ENCODE measurements at regions not wholly inside any gene's neighbourhood (a gene's known extent, or its start where the extent isn't known, plus 50 kb on each side); places are given as distances from the start of the nearest gene placed in this dataset.
"Not testable (repeated sequence)": the region's sequence is repeated elsewhere in the genome, so short reads cannot be mapped to it uniquely, and the experiment has no call there.

DNA sequence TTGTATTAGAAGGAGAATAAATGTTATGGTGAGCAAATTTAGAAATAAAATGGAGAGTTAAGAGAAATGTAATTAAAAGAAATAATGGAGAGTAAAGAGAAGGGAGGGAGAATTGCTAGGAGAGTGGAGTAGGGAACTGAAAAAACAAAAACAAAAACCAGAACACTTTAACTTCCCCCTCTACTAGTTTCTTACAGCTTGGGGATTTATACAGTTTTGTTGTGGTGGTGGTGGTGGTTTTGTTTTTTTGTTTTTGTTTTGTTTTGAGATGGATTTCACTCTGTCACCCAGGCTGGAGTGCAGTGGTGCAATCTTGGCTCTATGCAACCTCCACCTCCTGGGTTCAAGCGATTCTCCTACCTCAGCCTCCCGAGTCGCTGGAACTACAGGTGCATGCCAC is 322.4 kb downstream of the TMEM167A start:
- DNase-seq (ENCODE audit: low spot score): no peak

DNA sequence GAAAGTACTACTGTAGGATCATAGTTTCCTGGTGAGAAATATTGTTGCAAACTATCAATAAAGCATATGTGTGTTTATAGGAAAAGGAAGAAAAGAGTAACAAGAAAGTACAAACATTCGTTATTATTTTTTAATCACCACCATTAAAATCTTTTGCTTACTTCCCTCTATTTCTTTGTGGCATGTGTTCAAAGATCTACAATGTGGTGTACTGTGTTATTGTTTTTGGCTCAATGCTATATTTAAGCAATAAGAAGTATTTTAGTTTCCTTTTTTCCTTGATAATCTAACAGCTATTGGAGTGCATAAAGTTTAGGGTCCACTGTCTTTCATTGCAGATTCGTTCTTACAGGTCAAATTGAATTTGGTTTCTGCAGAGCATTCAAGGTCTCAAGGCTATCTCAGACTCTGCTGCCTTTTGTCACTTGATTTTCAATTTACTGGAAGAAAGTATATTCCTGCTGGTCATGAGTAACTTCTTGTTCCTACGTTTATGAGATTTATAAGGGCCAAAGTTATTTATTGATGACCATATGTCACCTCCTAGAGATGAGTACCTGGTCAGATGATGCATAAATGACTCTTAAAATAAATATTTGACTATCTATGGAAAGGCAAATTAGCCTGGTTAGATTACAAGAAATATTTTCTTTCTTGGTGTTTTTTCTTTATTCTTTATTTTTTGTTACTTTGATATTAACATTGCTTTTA is 323.0 kb downstream of the TMEM167A start:
- no peak for DNase-seq (ENCODE audit: low spot score)

DNA sequence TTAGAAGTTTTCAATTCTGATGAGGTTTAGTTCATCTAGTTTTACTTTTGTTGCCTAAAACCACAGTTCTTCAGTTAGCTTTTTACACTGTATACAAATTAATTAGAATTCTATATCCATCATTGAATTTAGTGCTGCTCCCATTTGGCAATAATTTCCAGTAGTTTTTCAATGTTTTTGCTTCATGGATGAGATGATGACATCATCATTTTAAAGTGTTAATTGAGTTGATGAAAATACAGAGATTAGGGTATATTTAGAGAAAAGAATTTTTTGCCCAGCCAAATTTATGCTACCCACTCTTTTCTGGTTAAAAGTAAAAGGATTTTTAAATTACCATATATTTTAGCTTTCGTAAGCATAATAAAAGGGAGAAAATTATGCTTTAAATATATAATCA is 323.8 kb downstream of the TMEM167A start:
- DNase-seq (ENCODE audit: low spot score): no peak

DNA sequence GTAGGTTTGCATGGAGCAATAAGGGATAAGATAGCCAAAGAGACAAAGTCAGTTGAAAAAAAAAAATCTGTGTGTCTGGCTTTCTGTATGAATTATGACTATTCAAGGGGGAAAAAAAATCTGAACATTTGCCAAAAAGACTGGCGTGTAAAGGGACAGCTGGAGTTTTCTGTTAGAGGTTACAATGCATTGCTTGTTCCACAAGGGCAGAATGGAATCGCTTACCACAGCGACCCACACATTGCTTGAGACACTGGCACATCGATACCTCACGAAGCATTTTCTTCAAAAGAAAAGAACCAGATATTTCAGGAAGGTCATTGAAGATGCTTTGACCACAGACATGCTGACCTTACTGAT is 327.8 kb downstream of the TMEM167A start:
- no peak for DNase-seq (ENCODE audit: low spot score)

DNA sequence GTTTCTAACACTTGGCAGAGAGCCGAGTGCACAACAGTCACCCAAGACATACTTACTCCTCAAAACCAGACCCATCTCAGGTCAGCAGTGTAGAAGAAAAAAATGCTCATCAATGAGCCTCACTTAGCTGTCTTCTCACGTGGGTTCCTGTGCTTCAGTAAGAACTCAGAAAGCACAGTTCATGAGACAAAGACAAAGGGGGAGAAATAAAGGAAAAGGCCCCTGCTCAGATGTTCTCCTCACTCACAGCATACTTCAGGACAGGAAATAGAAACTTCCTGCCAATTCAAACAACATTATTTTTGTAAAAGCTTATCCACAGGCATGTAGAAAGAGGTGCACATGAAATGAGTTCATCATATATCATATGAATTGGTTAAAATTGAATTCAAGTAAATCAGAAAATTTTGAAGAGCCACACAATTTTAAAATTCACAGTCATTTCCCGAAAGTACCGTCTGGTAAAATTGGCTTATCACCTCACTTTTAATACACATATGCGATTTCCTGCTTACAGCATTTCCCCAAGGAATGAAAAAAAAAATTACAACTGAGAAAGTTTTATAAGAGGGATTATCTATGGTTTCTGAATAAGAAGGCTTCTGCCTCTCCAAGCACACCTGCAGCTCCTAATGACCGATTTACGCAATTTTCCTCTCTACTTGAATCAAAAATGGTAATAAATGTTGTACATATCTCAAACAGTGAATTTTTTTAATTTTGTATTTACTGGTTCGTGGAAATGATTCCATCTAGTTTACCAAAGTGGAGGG is 328.3 kb downstream of the TMEM167A start:
- no peak for DNase-seq (ENCODE audit: low spot score)

DNA sequence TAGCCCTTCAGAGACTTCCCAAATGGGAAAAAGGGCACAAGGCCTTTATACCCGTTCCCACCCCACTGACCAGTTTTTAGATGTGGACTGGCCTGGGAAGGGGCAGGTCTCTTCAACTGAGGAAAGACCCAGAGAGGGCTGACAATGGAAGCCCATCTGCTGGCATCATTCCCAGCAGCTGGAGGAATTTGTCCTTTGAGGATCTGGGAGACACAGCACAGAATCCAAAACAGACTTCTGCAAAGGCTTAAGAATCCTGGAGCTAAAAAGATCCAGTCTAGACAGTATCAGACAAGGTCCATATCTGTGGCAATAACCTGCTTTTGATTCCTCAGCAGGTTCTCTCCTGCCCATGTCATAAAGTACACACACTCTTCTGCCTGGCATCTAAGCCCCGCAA is 329.2 kb downstream of the TMEM167A start:
- no peak for DNase-seq (ENCODE audit: low spot score)

DNA sequence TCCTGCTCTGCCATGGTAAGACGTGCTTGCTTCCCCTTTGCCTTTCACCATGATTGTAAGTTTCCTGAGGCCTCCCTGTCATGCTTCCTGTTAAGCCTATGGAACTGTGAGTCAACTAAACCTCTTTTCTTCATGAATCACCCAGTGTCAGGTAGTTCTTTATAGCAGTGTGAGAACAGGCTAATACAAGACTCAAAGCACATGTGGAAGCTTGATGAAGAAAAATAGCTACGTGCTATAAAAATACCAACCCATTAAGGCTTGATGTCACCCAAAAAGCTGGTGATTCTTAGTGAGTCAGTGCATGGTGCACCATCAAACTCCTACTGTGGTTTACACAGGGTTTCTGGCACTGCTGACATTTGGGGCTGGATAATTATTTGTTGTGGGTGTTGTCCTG is 332.2 kb downstream of the TMEM167A start:
- DNase-seq (ENCODE audit: low spot score): no peak

DNA sequence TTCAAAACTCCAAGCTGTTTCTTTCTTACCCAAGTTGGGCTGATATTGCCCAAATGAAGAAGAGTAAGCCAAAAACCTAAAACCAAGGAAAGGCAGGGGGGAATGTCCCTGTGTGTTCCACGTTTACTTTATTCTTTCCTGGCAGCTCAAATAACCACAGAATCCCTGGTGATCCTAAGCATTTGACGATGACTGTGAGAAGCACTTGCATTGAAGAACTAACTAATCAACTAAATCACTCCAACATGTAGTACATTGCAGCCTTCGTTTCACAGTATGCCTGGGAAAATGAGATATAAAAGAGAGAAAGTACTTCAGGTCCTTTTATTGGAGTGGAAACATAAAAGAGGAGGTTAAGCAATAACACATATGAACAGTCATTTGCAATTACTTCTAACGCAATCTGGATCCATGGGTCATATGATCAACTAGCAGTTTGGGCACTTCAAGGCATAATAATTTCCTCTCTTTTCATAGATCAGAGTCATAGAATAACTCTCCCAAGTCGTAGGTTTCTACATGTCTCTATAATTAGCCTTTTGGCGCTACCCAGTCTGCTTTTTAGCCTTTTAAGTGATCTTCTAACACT is 338.4 kb downstream of the TMEM167A start:
- no peak for DNase-seq (ENCODE audit: low spot score)

DNA sequence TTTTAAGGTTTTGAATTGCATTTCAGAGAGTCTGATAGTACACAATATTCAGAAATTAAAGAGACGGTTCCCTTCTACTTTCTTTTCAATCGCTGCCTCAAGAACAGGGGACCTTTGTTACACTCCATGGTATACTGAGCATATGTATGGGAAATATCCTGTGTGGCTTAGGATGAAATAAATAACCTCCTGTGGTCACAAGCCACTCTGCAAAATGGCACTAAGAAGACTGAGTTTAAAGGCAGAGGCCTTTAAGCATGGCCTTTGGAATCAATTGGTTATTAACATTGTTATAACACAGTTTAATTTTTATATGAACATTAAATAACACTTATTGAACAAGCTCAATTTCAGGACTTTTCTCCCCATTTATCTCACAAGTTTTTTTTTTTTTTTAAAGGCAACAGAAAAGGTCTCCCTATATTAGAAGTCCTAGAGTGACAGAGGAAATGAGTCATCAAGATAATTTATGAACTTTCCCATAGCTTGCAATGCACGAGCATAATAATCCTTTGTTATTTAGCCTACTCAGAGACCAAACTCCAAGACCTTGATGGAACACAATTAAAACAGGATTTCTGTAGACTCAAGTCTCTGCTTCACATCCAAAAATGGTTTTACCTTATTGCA is 341.9 kb downstream of the TMEM167A start:
- no peak for DNase-seq (ENCODE audit: low spot score)

DNA sequence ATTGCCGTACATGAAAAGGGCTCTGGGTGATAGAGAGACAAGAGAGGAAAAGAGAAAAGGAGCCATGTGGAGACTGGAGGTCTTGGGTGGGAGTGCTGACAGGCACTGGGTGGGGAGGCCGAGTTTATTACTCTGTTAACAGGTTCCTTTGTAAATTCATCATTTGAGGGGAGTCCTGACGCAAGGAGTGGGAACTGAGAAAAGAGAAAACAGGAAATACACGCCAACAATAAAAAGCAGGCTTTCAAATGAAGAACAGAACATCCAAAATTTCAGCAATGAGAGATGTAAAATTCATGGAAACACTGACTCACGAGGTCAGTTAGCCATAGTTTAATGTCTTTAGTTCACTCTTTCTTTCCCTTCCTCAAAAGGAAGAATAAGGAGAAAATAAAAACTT is 342.8 kb downstream of the TMEM167A start:
- DNase-seq (ENCODE audit: low spot score): no peak

DNA sequence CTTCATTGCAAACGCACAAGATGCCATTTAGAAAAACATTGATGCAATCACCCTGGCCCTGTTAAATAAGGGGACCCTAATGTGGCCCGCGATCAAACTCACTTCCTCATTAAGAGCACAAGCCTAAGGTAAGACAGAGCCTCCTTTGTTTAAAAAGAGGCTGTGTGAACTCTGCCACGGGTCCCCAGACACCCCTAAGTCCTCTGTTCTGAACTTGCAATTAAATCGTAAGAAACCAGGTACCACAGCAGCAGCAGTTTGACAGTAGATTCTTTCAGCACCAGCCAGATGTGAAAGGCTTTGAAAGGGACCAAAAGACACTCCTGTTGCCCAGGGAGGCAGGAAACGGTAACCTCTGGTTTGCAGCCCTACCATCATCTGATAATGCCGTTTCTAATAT is 346.3 kb downstream of the TMEM167A start:
- no peak for DNase-seq (ENCODE audit: low spot score)

DNA sequence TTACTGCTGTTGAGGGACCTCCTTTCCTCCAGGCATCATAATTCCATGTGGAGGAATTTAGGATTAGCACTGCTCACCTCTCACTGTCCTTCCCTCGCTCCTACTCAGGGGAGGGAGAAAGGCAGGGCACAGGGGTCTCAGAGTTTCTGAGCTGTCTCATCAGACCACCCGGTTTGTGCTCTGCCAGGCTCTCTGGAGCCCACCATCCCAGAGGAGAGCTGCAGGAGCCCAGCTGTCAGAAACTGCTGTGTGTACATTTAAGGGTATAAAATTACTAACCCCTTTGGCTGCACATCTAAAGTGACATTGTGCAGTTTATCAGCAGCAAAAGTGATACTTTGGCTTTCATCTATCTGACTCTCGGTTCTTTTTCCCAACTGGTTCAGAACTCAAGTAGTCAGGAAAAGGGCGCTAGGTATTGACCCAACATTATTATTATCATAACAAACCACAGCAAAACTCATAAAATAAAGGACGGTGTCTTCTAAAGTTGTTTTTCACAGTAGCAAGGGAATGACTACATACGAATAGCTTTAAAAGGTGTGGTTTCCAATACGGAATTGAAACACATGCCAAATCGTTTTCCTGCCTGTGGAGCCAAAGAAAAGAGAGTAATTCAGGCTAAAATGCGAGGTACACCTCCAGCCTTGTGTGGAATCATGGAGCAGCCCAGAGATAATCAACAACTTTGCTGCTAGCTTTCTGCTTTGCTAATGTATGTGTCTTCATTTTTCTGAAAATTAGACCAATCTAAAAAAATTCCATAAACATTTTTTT is 348.1 kb downstream of the TMEM167A start:
- no peak for DNase-seq (ENCODE audit: low spot score)

DNA sequence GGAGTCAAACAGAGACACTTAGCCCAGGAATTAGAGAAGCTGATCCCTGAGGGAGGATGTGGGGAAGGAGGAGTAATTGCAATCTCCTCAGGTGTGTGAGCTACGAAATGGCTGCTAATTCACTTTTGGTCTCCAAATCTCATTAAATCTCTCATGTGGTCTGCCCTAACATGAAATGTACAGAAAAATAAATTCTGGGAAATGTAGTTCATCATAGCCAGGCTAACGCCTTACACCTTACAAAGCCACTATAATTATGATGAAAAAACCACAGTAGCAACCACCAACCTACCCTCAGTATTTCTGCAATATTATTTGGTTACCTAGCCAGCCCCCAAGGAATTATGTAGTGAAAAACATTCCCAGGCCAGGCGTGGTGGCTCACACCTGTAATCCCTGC is 354.0 kb downstream of the TMEM167A start:
- no peak for DNase-seq (ENCODE audit: low spot score)

DNA sequence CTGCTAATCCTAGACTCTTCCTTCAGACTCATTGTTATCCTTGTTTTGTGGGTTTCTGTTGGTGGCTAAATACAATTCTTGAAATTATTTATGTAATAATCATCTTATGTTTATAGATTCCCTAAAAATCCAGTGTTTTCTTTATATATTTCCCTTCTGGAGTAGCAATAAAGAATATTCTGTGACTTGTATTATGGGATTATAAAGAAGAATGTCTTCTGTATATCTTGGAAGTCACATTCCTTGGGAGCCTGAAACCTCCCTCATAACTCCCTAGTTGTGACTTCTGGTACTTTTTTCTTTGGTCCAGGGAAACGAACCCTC is 356.1 kb downstream of the TMEM167A start:
- DNase-seq (ENCODE audit: low spot score): no peak

DNA sequence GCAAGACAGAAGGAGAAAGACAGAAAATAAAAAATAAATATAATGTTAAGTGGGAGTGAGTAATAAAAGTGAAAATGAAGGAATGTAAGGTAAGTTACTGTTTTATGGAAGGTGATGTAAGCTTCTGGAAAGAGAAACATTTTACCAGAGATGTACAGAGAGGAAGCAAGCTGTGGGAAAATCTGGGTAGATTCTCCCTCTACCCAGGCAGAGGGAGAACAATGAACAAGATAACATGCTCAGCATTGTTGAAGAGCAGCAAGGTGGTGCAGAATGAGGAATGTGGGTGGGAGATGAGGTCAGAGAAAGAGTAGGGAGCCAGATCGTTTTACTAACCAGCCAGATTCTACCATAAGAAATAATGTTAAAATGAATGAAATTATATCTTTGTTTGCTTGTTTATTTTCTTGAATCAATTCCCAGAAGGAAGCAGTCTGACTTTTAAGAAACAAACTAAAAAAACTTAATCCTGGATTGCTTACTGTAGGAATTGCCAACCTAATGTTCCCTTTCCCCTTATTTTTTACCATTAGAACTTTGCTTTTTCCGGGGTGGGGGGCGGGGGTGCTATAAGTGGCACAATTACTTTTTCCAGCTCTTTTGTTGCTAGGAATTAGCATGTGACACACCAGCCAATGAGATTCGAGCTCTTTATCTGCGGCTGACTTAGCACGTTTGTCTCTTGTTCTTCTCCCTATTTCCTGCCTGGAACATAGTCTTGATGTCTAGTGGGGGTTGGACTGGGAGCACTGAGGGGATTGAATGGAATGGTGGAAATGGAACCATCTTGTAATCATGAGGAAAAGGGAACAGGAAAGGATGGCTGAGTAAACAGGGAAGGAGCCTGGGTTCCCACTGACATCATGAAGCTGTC is 356.7 kb downstream of the TMEM167A start:
- no peak for DNase-seq (ENCODE audit: low spot score)

DNA sequence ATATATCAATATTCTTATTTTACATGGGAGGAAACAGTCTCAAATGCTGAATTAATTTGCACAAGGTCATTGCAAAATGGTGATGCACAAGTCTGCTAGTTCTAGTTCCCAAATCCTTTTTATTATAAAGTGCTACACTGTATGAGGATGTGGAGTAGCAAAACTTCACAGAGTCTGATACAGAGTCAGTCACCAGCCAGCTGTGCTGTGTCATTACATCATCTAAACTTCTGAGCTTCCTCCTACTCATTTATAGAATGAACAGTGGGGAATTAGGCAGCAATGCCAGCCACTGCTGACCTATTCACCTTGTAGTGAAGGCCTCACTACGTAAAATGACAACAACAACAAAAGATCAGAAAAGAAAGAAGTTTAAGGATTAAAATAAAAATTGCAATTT is 357.8 kb downstream of the TMEM167A start:
- DNase-seq (ENCODE audit: low spot score): no peak

DNA sequence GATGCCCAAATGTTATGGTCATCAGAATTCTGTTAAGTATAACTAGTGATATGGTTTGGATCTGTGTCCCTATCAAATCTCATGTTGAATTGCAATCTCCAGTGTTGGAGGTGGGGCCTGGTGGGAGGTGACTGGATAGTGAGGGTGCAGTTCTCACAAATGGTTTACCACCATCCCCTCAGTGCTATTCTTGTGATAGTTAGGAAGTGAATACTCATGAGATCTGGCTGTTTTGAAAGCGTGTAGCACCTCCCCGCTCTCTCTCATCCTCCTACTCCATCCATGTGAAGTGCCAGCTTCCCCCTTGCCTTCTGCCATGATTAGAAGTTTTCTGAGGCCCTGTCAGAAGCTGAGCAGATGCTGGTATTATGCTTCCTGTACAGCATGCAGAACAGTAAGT is 359.5 kb downstream of the TMEM167A start:
- DNase-seq (ENCODE audit: low spot score): no peak

DNA sequence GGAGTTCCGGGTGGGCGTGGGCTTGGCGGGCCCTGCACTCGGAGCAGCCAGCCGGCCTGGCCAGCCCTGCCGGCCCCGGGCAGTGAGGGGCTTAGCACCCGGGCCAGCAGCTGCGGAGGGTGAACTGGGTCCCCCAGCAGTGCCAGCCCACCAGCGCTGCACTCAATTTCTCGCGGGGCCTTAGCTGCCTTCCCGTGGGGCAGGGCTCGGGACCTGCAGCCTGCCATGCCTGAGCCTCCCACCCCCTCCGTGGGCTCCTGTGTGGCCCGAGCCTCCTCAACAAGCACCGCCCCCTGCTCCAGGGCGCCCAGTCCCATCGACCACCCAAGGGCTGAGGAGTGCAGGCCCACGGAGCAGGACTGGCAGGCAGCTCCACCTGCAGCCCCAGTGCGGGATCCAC is 362.5 kb downstream of the TMEM167A start:
- DNase-seq (ENCODE audit: low spot score): not testable (repeated sequence)

DNA sequence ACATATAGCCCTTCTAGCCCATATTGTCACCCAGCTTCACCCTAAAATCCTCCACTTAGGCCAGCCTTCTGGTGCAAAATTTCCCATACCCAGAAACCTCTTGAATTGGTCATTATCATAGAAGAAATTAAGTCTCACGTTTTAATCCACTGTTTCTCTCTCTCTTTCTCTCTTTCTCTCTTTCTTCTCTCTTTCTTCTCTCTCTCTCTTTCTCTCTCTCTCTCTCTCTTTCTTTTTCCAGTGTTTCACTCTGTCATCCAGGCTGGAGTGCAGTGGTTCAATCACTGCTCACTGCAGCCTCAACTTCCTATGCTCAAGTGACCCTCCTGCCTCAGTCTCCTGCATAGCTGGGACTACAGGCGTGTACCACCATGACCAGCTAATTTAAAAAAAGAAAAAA is 363.4 kb downstream of the TMEM167A start:
- DNase-seq (ENCODE audit: low spot score): no peak

DNA sequence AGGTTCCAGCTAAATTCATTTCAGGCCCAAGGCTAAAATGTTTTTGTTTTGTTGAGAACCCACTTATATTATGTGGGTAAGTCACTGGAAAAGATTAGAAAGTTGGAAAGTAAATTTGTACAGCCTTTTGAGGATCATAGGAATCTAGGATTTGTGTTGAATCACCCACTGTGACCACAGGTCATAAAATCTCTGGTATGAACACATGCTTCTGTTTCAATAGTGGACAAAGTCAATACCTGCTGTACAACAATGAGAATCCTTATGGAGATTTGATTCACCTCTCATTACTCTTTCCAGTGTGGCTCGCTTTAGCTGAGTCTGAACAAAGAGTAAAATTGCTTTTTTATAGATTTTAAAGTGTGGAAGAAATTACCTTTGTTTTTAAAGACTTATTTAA is 369.5 kb downstream of the TMEM167A start:
- no peak for DNase-seq (ENCODE audit: low spot score)

DNA sequence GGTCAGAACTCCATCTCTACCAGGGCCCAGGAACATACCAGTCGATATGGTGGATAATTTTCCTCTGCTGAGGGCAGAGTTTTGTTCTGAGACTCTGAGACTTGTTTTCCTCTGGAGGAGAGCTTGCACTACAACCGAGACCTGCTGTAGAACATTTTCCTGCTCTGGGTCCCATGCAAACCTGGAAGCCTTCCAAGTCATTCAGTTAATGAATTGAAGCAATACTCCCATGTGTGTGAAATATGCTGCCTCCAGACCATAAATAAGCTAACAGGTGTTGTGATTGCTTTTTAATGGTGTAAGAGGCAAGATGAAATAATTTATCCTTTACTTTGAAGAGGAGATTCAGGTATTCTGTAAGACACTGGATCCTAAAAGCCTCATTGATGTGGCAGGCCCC is 372.8 kb downstream of the TMEM167A start:
- DNase-seq (ENCODE audit: low spot score): no peak
